ENCODE measurements at regions not wholly inside any gene's neighbourhood (a gene's known extent, or its start where the extent isn't known, plus 50 kb on each side); places are given as distances from the start of the nearest gene placed in this dataset.

GRCh38 chr2:222042666-222043065 lies 256.1 kb downstream of the PAX3 start (continued):
- TF ChIP-seq, protein P1, sequence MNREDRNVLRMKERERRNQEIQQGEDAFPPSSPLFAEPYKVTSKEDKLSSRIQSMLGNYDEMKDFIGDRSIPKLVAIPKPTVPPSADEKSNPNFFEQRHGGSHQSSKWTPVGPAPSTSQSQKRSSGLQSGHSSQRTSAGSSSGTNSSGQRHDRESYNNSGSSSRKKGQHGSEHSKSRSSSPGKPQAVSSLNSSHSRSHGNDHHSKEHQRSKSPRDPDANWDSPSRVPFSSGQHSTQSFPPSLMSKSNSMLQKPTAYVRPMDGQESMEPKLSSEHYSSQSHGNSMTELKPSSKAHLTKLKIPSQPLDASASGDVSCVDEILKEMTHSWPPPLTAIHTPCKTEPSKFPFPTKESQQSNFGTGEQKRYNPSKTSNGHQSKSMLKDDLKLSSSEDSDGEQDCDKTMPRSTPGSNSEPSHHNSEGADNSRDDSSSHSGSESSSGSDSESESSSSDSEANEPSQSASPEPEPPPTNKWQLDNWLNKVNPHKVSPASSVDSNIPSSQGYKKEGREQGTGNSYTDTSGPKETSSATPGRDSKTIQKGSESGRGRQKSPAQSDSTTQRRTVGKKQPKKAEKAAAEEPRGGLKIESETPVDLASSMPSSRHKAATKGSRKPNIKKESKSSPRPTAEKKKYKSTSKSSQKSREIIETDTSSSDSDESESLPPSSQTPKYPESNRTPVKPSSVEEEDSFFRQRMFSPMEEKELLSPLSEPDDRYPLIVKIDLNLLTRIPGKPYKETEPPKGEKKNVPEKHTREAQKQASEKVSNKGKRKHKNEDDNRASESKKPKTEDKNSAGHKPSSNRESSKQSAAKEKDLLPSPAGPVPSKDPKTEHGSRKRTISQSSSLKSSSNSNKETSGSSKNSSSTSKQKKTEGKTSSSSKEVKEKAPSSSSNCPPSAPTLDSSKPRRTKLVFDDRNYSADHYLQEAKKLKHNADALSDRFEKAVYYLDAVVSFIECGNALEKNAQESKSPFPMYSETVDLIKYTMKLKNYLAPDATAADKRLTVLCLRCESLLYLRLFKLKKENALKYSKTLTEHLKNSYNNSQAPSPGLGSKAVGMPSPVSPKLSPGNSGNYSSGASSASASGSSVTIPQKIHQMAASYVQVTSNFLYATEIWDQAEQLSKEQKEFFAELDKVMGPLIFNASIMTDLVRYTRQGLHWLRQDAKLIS (CRISPR knock-in tag; IDR thresholded peaks at IDR 0.05) = no peak
- TF ChIP-seq NCOA1 (IDR thresholded peaks at IDR 0.05; ENCODE audit: low read depth) = no peak
- TF ChIP-seq, protein P2, sequence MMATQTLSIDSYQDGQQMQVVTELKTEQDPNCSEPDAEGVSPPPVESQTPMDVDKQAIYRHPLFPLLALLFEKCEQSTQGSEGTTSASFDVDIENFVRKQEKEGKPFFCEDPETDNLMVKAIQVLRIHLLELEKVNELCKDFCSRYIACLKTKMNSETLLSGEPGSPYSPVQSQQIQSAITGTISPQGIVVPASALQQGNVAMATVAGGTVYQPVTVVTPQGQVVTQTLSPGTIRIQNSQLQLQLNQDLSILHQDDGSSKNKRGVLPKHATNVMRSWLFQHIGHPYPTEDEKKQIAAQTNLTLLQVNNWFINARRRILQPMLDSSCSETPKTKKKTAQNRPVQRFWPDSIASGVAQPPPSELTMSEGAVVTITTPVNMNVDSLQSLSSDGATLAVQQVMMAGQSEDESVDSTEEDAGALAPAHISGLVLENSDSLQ (IDR thresholded peaks at IDR 0.05) = no peak
- no peak for TF ChIP-seq ILF3 (IDR thresholded peaks at IDR 0.05; ENCODE audit: borderline replicate concordance)
- no peak for TF ChIP-seq NCOR1 (IDR thresholded peaks at IDR 0.05)
- TF ChIP-seq TCF7 (IDR thresholded peaks at IDR 0.05; ENCODE audit: borderline replicate concordance) = no peak
- TF ChIP-seq SAFB (IDR thresholded peaks at IDR 0.05; ENCODE audit: borderline replicate concordance, low read depth, low read length) = no peak
- no peak for TF ChIP-seq ZC3H11A (IDR thresholded peaks at IDR 0.05; ENCODE audit: low read depth, low read length)
- no peak for TF ChIP-seq SP2 (IDR thresholded peaks at IDR 0.05; ENCODE audit: extremely low read depth, low read depth, low read length, poor library complexity, severe bottlenecking)
- TF ChIP-seq U2AF2 (optimal IDR thresholded peaks at IDR 0.05; ENCODE audit: low read depth, low read length) = no peak
- no peak for TF ChIP-seq CBX2 (IDR thresholded peaks at IDR 0.05; ENCODE audit: insufficient read depth, low read length, poor library complexity, severe bottlenecking)
- TF ChIP-seq TAF9B (IDR thresholded peaks at IDR 0.05; ENCODE audit: partially characterized antibody) = no peak
- no peak for TF ChIP-seq ILK (tag; IDR thresholded peaks at IDR 0.05; ENCODE audit: borderline replicate concordance, low read depth)

Data from K562 (cell line).